ENCODE measurements at regions not wholly inside any gene's neighbourhood (a gene's known extent, or its start where the extent isn't known, plus 50 kb on each side); places are given as distances from the start of the nearest gene placed in this dataset.

GRCh38 chr4:57418133-57418532, 307.9 kb upstream of the IGFBP7 start:
- Histone ChIP-seq H3K27me3 (ENCODE audit: control insufficient read depth, insufficient read depth, low read length) (no peaks in the 10 kb centered on the region), H3K9me3 (ENCODE audit: control insufficient read depth, insufficient read depth, low read length) (no peaks in the 10 kb centered on the region), H3K4me1 (ENCODE audit: control insufficient read depth, insufficient read depth, low read length) (no peaks in the 10 kb centered on the region), H3K27ac (ENCODE audit: low read length) (no peak overlapping the region), H3K36me3 (ENCODE audit: control insufficient read depth, insufficient read depth, low read length) (no peaks in the 10 kb centered on the region), H3K4me3 (ENCODE audit: low read length) (no peak overlapping the region)
- H3K4me1 Mint-ChIP-seq: no peaks in the 10 kb centered on the region
- ATAC-seq (no peak), DNase-seq (no peak)
- H3K27me3 Mint-ChIP-seq (ENCODE audit: low read depth in 2 of 2): peaks cover 9 to 15% of the 10 kb centered on the region in 2 donors
- 100% methylated on average over 1 of the region's 1 CpG for WGBS (ENCODE audit: insufficient coverage)
- no peak overlapping the region for H3K27ac Mint-ChIP-seq
- no peak overlapping the region for H3K4me3 Mint-ChIP-seq
- no peak for TF ChIP-seq CTCF (IDR thresholded peaks at IDR 0.05)
- no peaks in the 10 kb centered on the region for H3K9me3 Mint-ChIP-seq
- intact Hi-C loops (cut with micrococcal nuclease): no loop called here
- no peaks in the 10 kb centered on the region for H3K36me3 Mint-ChIP-seq

- Mint-ChIP-seq H3K27me3 (ENCODE audit: low read depth in 2 of 2) (peaks cover 0 to 5% of the 10 kb centered on the region in 2 donors), H3K9me3 (no peaks in the 10 kb centered on the region), H3K4me1 (no peaks in the 10 kb centered on the region), H3K36me3 (no peaks in the 10 kb centered on the region), H3K4me3 (no peak overlapping the region), H3K27ac (no peak overlapping the region)
- ATAC-seq: no peak
- no peak overlapping the region for H3K27ac ChIP-seq (ENCODE audit: low read length)
- no peaks in the 10 kb centered on the region for H3K9me3 ChIP-seq (ENCODE audit: control insufficient read depth, insufficient read depth, low read length)
- DNase-seq: no peak
- WGBS (ENCODE audit: insufficient coverage): 86% methylated on average over 4 of the region's 5 CpGs
- no peaks in the 10 kb centered on the region for H3K36me3 ChIP-seq (ENCODE audit: control insufficient read depth, insufficient read depth, low read length)
- H3K4me3 ChIP-seq (ENCODE audit: low read length): no peak overlapping the region
- H3K27me3 ChIP-seq (ENCODE audit: control insufficient read depth, insufficient read depth, low read length): no peaks in the 10 kb centered on the region
- H3K4me1 ChIP-seq (ENCODE audit: control insufficient read depth, insufficient read depth, low read length): no peaks in the 10 kb centered on the region
- intact Hi-C loops (cut with micrococcal nuclease): no loop called here
- no peak for TF ChIP-seq CTCF (IDR thresholded peaks at IDR 0.05)
These were observed 302.3 kb upstream of the IGFBP7 start for GRCh38 chr4:57412259-57413054.

- DNase-seq: no peak
These were observed 300.3 kb upstream of the IGFBP7 start for GRCh38 chr4:57410331-57411052.

More at GRCh38 chr4:57410331-57411052, 300.3 kb upstream of the IGFBP7 start:
- 68% methylated on average over 5 of the region's 5 CpGs for WGBS (ENCODE audit: insufficient coverage)
- no peak for TF ChIP-seq CTCF (IDR thresholded peaks at IDR 0.05)
- Histone ChIP-seq H3K9me3 (ENCODE audit: control insufficient read depth, insufficient read depth, low read length) (no peaks in the 10 kb centered on the region), H3K27ac (ENCODE audit: low read length) (no peak overlapping the region), H3K27me3 (ENCODE audit: control insufficient read depth, insufficient read depth, low read length) (no peaks in the 10 kb centered on the region), H3K4me1 (ENCODE audit: control insufficient read depth, insufficient read depth, low read length) (no peaks in the 10 kb centered on the region), H3K36me3 (ENCODE audit: control insufficient read depth, insufficient read depth, low read length) (no peaks in the 10 kb centered on the region), H3K4me3 (ENCODE audit: low read length) (no peak overlapping the region)
- H3K4me3 Mint-ChIP-seq: no peak overlapping the region
- ATAC-seq: no peak
- H3K36me3 Mint-ChIP-seq: no peaks in the 10 kb centered on the region
- no peaks in the 10 kb centered on the region for H3K27me3 Mint-ChIP-seq (ENCODE audit: low read depth in 2 of 2)
- H3K9me3 Mint-ChIP-seq: no peaks in the 10 kb centered on the region
- intact Hi-C loops (cut with micrococcal nuclease): no loop called here
- no peaks in the 10 kb centered on the region for H3K4me1 Mint-ChIP-seq
- H3K27ac Mint-ChIP-seq: no peak overlapping the region

Measured in natural killer cell (primary cell).